ENCODE measurements at regions not wholly inside any gene's neighbourhood (a gene's known extent, or its start where the extent isn't known, plus 50 kb on each side); places are given as distances from the start of the nearest gene placed in this dataset.
"Not testable (repeated sequence)": the region's sequence is repeated elsewhere in the genome, so short reads cannot be mapped to it uniquely, and the experiment has no call there.

- no peak for DNase-seq
Observed at GRCh38 chr13:26883613-26884257, 123.1 kb upstream of the GPR12 start.

DNA sequence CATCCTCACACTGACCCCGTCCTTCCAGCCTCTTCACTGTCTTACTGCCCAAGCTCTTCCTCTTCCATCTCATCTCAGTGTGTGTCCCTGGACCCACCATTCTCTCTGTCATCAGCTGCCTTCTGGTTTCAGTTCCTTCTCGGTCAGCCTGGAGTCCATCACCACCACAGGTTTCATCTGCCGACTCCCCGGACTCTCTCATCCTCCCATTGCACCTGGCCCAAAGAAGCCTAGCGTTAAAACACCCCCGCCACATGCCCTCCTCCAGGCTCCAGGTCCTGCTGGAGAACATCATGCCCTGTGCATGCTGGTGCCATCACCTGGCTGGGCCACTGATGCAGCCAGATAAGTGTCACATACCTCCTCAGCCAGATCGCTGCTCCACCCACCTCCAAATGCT lies 122.1 kb upstream of the GPR12 start:
- no peak for DNase-seq

DNA sequence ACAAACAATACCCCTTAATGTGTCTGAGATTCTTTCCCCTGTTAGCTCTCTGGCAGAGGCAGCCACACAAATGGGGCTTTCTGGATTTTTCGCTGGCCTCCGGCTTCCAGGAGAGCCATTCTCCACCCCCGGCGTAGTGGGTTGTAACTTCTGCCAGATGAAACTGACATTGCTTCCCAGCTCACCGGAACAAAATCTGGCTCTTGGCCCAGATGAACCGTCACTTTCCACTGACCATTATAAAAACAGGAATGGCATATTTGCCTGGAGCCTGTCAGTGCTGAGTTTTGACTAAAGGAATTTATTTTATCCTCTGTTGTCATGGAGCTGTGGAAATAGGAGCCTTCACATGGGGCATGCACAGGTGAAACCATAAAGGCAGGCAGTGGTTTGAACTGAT lies 120.6 kb upstream of the GPR12 start:
- no peak for DNase-seq

- DNase-seq, result no peak
Observed at GRCh38 chr13:26880735-26881134, 120.1 kb upstream of the GPR12 start.

- DNase-seq, result no peak
Observed at GRCh38 chr13:26878438-26878837, 117.9 kb upstream of the GPR12 start.

- no peak for DNase-seq
Observed at GRCh38 chr13:26873386-26873698, 112.8 kb upstream of the GPR12 start.

DNA sequence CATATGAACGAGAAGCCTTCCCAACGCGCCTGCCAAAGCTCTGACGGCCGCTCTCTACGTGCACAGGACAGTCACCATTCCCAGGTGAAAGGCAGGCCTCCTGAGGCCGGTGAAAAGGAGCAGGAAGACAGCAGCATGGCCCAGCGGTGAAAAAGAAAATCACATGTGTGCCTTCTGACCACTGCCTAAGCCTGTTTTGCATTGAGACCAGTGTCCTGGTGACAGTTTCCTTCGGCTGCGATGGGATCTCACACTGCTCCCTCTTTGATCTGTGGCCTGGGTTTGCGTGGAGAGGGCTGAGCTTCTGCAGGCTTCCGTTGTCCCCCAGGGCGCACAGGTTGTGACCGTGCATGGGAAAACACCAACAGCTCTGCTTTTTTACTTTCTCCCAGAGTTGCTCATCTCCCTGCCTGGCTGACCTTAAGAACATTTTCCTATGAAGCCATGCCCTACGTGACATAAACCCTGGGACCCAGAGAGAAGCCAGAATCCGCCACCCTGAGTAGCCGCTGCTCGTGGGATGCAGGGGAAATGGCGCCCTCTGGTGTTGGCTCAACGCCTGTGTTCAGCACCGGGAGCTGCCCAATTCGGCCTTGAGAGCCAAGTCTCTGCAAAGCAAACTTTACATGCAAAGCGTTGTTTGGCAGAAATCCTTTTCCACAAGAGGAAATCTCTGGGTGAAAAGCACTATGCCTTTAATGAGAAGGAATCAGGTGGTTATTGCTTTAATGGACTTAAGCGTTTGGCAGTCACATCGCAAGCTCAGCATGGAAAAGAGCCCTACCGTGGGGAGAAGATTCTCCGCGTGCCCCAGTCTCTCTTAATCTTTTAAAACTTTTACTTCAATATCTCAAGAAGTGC lies 112.2 kb upstream of the GPR12 start:
- peak; percentile 11 for DNase-seq

DNA sequence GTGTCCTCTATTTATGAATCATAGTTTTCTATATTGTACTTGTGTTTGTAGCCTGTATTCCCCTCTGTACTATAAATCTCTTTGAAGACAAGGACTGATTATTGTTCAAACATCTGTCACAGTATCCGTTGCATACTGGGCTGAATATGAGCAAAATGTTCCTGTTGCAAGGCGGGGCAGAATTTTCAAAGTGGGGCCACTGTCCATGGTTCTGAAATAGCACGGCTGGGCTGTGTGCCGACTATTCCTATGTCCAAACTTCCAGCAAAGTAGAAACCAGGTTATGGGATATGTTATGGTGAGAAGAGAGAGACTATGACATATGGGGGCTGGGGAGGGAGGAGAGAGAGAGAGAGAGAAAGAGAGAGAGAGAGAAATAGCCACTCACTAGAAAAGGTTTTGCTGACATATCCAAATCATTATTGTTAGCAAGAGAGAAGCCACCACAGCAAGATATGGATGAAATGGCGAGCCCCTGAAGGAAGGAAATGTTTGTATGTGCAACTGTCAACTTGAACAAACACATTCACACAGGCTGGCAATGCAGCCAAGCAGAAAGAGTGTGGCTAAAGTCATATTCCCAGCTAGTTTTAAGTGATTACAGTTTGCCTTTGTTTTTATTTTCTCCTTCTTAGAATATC lies 107.0 kb upstream of the GPR12 start:
- no peak for DNase-seq

DNA sequence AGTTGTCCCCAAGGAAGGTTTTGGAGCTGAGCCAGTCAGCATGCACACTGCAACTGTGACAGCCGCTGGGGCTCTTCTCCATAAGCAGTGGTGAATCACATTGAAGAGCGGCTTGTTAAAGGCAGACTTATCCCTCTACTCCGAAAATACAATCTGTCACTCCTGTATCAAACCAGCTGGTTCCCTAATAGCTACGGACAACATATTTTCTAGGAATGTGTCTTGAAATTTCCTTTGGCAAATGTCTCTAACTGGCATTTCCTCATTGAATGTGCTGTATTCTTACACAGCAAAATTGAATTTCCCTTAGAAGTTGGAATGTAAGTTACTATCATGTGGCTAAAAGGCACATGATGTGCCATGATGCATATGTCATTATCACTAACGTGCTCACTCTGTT lies 104.0 kb upstream of the GPR12 start:
- no peak for DNase-seq

DNA sequence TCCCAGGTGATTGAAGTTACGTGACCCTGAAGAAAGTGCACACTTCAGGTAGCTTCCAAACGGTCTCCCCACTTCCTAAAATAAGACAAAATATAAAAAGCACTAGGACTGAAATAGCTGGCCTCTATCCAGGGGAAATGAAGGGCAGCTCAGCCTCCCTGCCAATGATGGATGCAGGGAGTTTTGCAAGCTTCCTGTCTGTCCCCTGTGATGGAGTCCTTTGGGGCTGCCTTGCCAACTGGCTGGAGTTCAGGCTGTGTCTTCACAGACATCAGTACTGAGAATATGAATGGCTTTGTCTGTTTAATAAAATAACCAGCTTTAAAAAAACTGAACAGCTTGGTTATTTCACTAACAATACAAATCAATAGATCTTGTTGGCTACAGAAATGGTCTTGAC lies 101.4 kb upstream of the GPR12 start:
- peak; percentile 34 for DNase-seq

DNA sequence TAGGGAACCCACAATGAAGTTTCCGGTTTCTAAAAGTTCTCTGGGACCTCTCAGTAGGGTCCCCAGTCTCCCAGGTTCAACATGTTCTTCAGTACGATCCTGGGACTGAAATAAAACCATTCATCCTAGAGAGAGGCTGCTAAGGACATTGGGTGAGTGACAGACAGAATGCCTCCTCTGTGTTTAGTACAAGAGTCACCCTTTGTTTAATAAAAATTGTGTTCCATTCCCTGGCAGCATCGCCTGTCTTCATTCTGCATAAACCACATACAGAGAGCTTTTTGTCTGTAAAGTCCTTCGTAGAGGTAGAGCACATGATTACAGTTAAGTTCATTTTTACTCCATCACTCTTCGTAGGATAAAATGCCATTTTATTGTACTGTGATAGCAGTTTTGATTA lies 95.3 kb upstream of the GPR12 start:
- no peak for DNase-seq

GRCh38 chr13:26855071-26855470 lies 94.5 kb upstream of the GPR12 start:
- DNase-seq, result no peak

- no peak for DNase-seq
Observed at GRCh38 chr13:26853323-26853722, 92.7 kb upstream of the GPR12 start.

- no peak for DNase-seq
Observed at GRCh38 chr13:26847281-26847680, 86.7 kb upstream of the GPR12 start.

DNA sequence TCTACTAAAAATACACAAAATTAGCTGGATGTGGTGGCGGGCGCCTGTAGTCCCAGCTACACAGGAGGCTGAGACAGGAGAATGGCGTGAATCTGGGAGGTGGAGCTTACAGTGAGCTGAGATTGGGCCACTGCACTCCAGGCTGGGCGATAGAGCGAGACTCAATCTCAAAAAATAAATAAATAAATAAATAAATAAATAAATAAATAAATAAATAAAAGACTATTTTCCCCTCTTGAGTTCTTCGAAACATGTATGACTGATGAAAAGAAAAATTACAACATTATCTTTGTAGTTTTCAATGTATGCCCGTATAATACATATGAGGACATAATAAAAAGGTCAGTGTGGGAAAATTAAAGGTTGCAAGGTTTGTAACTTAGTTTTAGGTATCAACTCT lies 84.5 kb upstream of the GPR12 start:
- DNase-seq, result not testable (repeated sequence)

DNA sequence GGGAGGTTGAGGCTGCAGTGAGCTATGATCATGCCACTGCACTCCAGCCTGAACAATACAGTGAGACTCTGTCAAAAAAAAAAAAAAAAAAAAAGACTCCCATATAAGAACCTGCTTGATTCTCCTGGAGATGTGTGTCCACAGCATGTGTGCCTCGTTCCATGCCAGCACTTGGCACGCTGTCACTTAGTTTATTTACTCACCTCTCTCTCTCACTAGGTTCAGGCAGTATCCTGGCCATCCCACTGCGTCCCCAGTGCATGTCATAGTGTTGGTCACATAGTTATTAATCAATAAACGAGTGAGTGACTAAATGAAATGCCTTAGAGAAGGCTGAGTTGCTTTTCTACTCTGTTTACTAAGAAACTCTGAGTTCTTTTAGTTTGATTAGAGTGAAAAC lies 79.1 kb upstream of the GPR12 start:
- peak; percentile 52 for DNase-seq

GRCh38 chr13:26838821-26839220 lies 78.2 kb upstream of the GPR12 start:
- no peak for DNase-seq

DNA sequence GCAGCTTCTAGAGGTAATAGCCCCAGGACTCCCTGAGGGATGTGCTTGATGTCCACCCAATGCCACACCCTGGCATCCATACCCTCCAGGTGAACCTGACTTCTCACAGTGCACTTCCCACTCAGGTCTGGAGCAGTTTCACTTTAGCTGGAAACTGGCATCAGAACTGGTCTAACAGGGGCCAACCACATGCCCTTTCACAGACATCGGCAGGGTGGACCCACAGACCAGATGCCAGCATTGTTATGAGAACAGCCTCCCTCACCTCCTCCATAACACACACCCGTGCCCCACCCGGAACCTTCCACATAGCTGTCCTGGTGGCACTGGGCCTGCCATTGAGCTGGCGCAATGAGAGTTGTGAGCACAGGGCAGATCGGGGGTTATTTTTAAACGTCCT lies 77.4 kb upstream of the GPR12 start:
- no peak for DNase-seq

DNA sequence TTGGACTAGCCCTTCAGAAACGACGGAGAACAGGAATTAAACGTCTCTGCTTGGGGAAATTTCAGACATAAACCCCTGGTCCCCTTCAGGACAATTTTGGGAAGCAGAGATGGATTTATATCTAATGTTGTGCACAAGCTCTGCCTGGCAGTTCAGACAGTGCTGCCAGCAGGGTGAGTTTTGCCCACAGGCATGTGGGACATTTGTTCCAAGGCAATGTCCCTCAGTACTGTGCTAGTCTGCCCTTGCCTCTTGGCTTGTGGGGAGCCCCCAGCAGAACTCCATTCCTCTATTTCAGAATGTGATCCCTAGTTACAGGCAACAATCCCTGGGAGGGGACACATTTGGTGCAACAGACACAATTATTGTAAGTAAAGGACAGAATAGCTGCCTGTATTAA lies 76.5 kb upstream of the GPR12 start:
- no peak for DNase-seq

DNA sequence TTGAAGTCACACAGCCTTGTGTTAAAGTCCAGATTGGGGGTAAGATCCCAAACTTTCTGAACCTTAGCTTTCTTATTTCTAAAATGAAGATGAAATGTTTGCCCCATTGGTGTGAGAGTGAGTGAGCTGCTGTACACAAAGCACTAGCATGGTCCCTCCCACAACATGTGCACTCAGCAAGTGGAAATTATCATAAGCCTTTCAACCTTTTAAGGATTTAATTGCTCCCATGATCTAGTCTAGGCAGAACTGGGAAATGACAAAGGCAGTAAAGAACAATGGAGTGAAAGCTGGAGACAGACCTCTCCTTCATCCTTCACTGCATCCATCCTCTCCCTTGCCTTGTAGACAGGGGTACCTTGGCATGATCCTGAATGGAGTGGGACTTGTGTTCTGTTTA lies 76.0 kb upstream of the GPR12 start:
- no peak for DNase-seq

GRCh38 chr13:26834646-26835045 lies 74.1 kb upstream of the GPR12 start:
- DNase-seq, result no peak

- DNase-seq, result peak; percentile 47
Observed at GRCh38 chr13:26831336-26831908, 70.8 kb upstream of the GPR12 start.

GRCh38 chr13:26829716-26830115 lies 69.1 kb upstream of the GPR12 start:
- DNase-seq, result no peak

GRCh38 chr13:26824581-26824980 lies 64.0 kb upstream of the GPR12 start:
- no peak for DNase-seq

Data from NCI-H2029 (cell line).